Activated CD4-positive, alpha-beta T cell treated with anti-CD3 and anti-CD28 coated beads for 36 hours (primary cell): ENCODE measurements at regions not wholly inside any gene's neighbourhood (a gene's known extent, or its start where the extent isn't known, plus 50 kb on each side); places are given as distances from the start of the nearest gene placed in this dataset.

Experiments used
- ATAC-seq: fragments of 200-7000 bp; cut with Tn5 transposase; one replicate; pipeline ENCODE4 v1.10.0; 2021; ENCODE audit warnings: mild to moderate bottlenecking, moderate library complexity
- CTCF ChIA-PET: fragments of 350-600 bp; sonication (Branson Sonifier 250); formaldehyde crosslinking; loops from one replicate; lab custom pipeline; 2021; ENCODE audit warnings: antibody characterized with exemption; lab: Charles Lee
- POLR2A ChIA-PET: fragments of 350-600 bp; sonication (Branson Sonifier 250); formaldehyde crosslinking; loops from one replicate; lab custom pipeline; 2021; ENCODE audit warnings: antibody characterized with exemption, inconsistent platforms; lab: Charles Lee
- DNase-seq: peaks from one replicate; pipeline ENCODE4 v3.0.0-alpha.2; 2020
- H3K27ac Mint-ChIP-seq: one replicate; pipeline ENCODE4 v1.8.0; 2021; ENCODE audit warnings: mixed read lengths
- H3K27me3 Mint-ChIP-seq: one replicate; pipeline ENCODE4 v1.8.0; 2021; ENCODE audit warnings: mixed read lengths
- H3K36me3 Mint-ChIP-seq: one replicate; pipeline ENCODE4 v1.8.0; 2021; ENCODE audit warnings: low read depth, mixed read lengths
- H3K4me1 Mint-ChIP-seq: one replicate; pipeline ENCODE4 v1.8.0; 2021; ENCODE audit warnings: mixed read lengths
- H3K4me3 Mint-ChIP-seq: one replicate; pipeline ENCODE4 v1.8.0; 2021; ENCODE audit warnings: mild to moderate bottlenecking, moderate library complexity, mixed read lengths
- H3K9me3 Mint-ChIP-seq: one replicate; pipeline ENCODE4 v1.8.0; 2021; ENCODE audit warnings: low read depth, mixed read lengths
- intact Hi-C, 2 experiments: fragments of 100-400 bp; cut with DNase I in 1 of 2; cut with micrococcal nuclease in 1 of 2; formaldehyde crosslinking; loops; one replicate each; pipeline versions ENCODE4 v1.14.2 to v1.15.1; 2022 to 2024; cut with DNase I, micrococcal nuclease

- ChIA-PET CTCF (no interaction called here), POLR2A (no interaction called here)
- Mint-ChIP-seq H3K27ac (no peak overlapping the region), H3K4me1 (no peaks in the 10 kb centered on the region), H3K36me3 (no peaks in the 10 kb centered on the region), H3K4me3 (no peak overlapping the region), H3K27me3 (peaks cover 2% of the 10 kb centered on the region), H3K9me3 (no peaks in the 10 kb centered on the region)
- ATAC-seq (no peak), DNase-seq (no peak)
- intact Hi-C loops: no loop called here
Observed at GRCh38 chr4:87745064-87745807, 54.1 kb upstream of the IBSP start.

DNA sequence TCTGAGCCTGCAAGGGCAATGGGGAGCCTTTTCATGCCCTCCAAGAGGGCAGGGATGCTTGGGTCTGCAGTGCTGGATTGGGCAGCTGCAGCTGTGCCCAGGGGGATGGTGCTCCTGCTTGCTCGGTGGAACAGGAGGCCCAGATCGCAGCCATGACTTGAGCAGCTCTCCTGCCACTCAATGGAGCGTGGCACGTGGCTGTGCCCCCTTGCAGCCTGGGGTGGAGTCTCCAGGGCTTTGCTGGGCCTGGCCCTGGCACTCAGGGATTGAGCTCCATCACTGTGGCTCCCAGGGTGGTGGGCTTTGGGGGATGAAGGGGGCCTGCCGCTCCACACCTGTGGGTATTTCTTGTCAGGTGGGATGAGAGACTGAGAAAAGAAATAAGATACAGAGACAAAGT lies 53.4 kb upstream of the IBSP start:
- Mint-ChIP-seq H3K27me3 (peaks cover 2% of the 10 kb centered on the region), H3K9me3 (no peaks in the 10 kb centered on the region), H3K27ac (no peak overlapping the region), H3K4me1 (no peaks in the 10 kb centered on the region), H3K4me3 (no peak overlapping the region), H3K36me3 (no peaks in the 10 kb centered on the region)
- ChIA-PET POLR2A (no interaction called here), CTCF (no interaction called here)
- ATAC-seq: no peak
- DNase-seq: no peak
- intact Hi-C loops: no loop called here
